ENCODE measurements at regions not wholly inside any gene's neighbourhood (a gene's known extent, or its start where the extent isn't known, plus 50 kb on each side); places are given as distances from the start of the nearest gene placed in this dataset.

- CTCF ChIA-PET = interaction anchor here (0.6 to 2.2 kb wide), 7 partner anchors 10 to 271 kb away, joined by 3 to 7 read pairs (median 4); no protein-coding TSS in a partner anchor
- no peaks in the 10 kb centered on the region for H3K4me1 Mint-ChIP-seq
- Histone ChIP-seq H3K4me3 (ENCODE audit: control extremely low read depth in 1 of 5, extremely low read depth in 1 of 5, insufficient read depth in 1 of 5, low read depth in 2 of 5, low read length in 4 of 5) (no peak overlapping the region), H3K4me1 (ENCODE audit: control insufficient read depth in 2 of 2, insufficient read depth in 2 of 2, low read length in 2 of 2) (no peaks in the 10 kb centered on the region), H3K9ac (ENCODE audit: low read length) (no peak overlapping the region), H2AFZ (ENCODE audit: insufficient read depth, low read depth, low read length, poor library complexity, severe bottlenecking) (no peak overlapping the region), H3K27me3 (replicated peaks in 1 of 4; ENCODE audit: control extremely low read depth in 1 of 4, control insufficient read depth in 3 of 4, insufficient read depth in 4 of 4, low read length in 3 of 4) (peaks cover 0 to 8% (median 3%) of the 10 kb centered on the region in 4 experiments), H3K79me2 (ENCODE audit: control insufficient read depth, insufficient read depth, low read length) (no peaks in the 10 kb centered on the region), H3K4me2 (replicated peaks; ENCODE audit: low read depth, low read length, poor library complexity, severe bottlenecking) (no peak overlapping the region), H4K20me1 (ENCODE audit: control insufficient read depth, insufficient read depth, low read length, poor library complexity, severe bottlenecking) (no peaks in the 10 kb centered on the region), H3K36me3 (replicated peaks in 1 of 2; ENCODE audit: control extremely low read depth in 1 of 2, control insufficient read depth in 1 of 2, extremely low read depth in 1 of 2, insufficient read depth in 2 of 2, low read length in 1 of 2) (no peaks in the 10 kb centered on the region), H3K27ac (ENCODE audit: low read length in 2 of 2) (no peak overlapping the region), H3K9me3 (ENCODE audit: control extremely low read depth in 1 of 3, control insufficient read depth in 2 of 3, insufficient read depth in 1 of 3, low read length in 2 of 3) (peaks cover 0 to 15% (median 0%) of the 10 kb centered on the region in 3 donors)
- H3K27me3 Mint-ChIP-seq = peaks cover 19% of the 10 kb centered on the region
- no peak overlapping the region for H3K4me3 Mint-ChIP-seq
- no peaks in the 10 kb centered on the region for H3K9me3 Mint-ChIP-seq (ENCODE audit: insufficient read depth)
- DNase-seq (no peak), ATAC-seq (ENCODE audit: low read depth) (no peak)
- TF ChIP-seq CTCF (IDR thresholded peaks at IDR 0.05) (no peak), EZH2 (IDR thresholded peaks at IDR 0.05; ENCODE audit: borderline replicate concordance, insufficient read depth, low read depth, low read length, poor library complexity, severe bottlenecking) (no peak)
- WGBS (ENCODE audit: insufficient coverage) = no CpG with 5 or more reads among the region's 4 CpGs
- intact Hi-C loops (cut with micrococcal nuclease) = no loop called here
- H3K27ac Mint-ChIP-seq = no peak overlapping the region
- POLR2A ChIA-PET = no interaction called here
Measured at GRCh38 chr22:22763512-22763911, 119.1 kb downstream of the GGTLC2 start.

GRCh38 chr22:22764085-22764484, 119.7 kb downstream of the GGTLC2 start:
- no CpG with 5 or more reads among the region's 2 CpGs for whole genome bisulfite sequencing (ENCODE audit: insufficient coverage)
- no peaks in the 10 kb centered on the region for H3K4me1 Mint-ChIP-seq
- POLR2A ChIA-PET = no interaction called here

More at GRCh38 chr22:22764085-22764484, 119.7 kb downstream of the GGTLC2 start:
- no peaks in the 10 kb centered on the region for H3K9me3 Mint-ChIP-seq (ENCODE audit: insufficient read depth)
- H3K27me3 Mint-ChIP-seq = peaks cover 25% of the 10 kb centered on the region
- Histone ChIP-seq H3K4me2 (replicated peaks; ENCODE audit: low read depth, low read length, poor library complexity, severe bottlenecking) (no peak overlapping the region), H3K9ac (ENCODE audit: low read length) (no peak overlapping the region), H3K79me2 (ENCODE audit: control insufficient read depth, insufficient read depth, low read length) (no peaks in the 10 kb centered on the region), H3K27ac (ENCODE audit: low read length in 2 of 2) (no peak overlapping the region), H2AFZ (ENCODE audit: insufficient read depth, low read depth, low read length, poor library complexity, severe bottlenecking) (no peak overlapping the region), H3K4me3 (ENCODE audit: control extremely low read depth in 1 of 5, extremely low read depth in 1 of 5, insufficient read depth in 1 of 5, low read depth in 2 of 5, low read length in 4 of 5) (no peak overlapping the region), H4K20me1 (ENCODE audit: control insufficient read depth, insufficient read depth, low read length, poor library complexity, severe bottlenecking) (no peaks in the 10 kb centered on the region), H3K27me3 (replicated peaks in 1 of 4; ENCODE audit: control extremely low read depth in 1 of 4, control insufficient read depth in 3 of 4, insufficient read depth in 4 of 4, low read length in 3 of 4) (peaks cover 0 to 12% (median 3%) of the 10 kb centered on the region in 4 experiments), H3K9me3 (ENCODE audit: control extremely low read depth in 1 of 3, control insufficient read depth in 2 of 3, insufficient read depth in 1 of 3, low read length in 2 of 3) (peaks cover 0 to 15% (median 0%) of the 10 kb centered on the region in 3 donors), H3K4me1 (ENCODE audit: control insufficient read depth in 2 of 2, insufficient read depth in 2 of 2, low read length in 2 of 2) (no peaks in the 10 kb centered on the region), H3K36me3 (replicated peaks in 1 of 2; ENCODE audit: control extremely low read depth in 1 of 2, control insufficient read depth in 1 of 2, extremely low read depth in 1 of 2, insufficient read depth in 2 of 2, low read length in 1 of 2) (no peaks in the 10 kb centered on the region)
- no peak for DNase-seq
- CTCF ChIA-PET = interaction anchor here (0.6 to 2.2 kb wide), 7 partner anchors 10 to 270 kb away, joined by 3 to 7 read pairs (median 4); no protein-coding TSS in a partner anchor
- H3K4me3 Mint-ChIP-seq = no peak overlapping the region
- no peak for ATAC-seq (ENCODE audit: low read depth)
- H3K27ac Mint-ChIP-seq = no peak overlapping the region
- TF ChIP-seq EZH2 (IDR thresholded peaks at IDR 0.05; ENCODE audit: borderline replicate concordance, insufficient read depth, low read depth, low read length, poor library complexity, severe bottlenecking) (no peak), CTCF (IDR thresholded peaks at IDR 0.05) (no peak)
- intact Hi-C loops (cut with micrococcal nuclease) = no loop called here
